OCI-LY3 (cell line): ENCODE measurements at regions not wholly inside any gene's neighbourhood (a gene's known extent, or its start where the extent isn't known, plus 50 kb on each side); places are given as distances from the start of the nearest gene placed in this dataset.

Experiments used
- H2AFZ ChIP-seq: fragments of 200-600, 300-600 bp; shearing (Covaris generic); 2 replicates; pipeline ENCODE4 v1.6.0; 2014; ENCODE audit warnings: antibody characterized with exemption, low read depth, low read length
- H3K27ac ChIP-seq: fragments of 200-600, 300-600 bp; sonication (generic); 2 replicates; pipeline ENCODE4 v1.5.1; 2014; ENCODE audit warnings: mild to moderate bottlenecking, low read length, moderate library complexity, mixed read lengths
- H3K27me3 ChIP-seq: fragments of 200-600, 300-600 bp; sonication (generic); 2 replicates; pipeline ENCODE4 v1.6.1; 2014; ENCODE audit warnings: low read depth, low read length, mixed read lengths
- H3K36me3 ChIP-seq: fragments of 200-600, 300-600 bp; sonication (generic); replicated peaks from 2 replicates; pipeline ENCODE3; 2014; ENCODE audit warnings: low read depth, low read length, mixed read lengths
- H3K4me1 ChIP-seq: fragments of 300-600, 200-600 bp; sonication (generic); 2 replicates; pipeline ENCODE4 v1.6.1; 2014; ENCODE audit warnings: low read length, mixed read lengths
- H3K4me2 ChIP-seq: fragments of 200-600, 300-600 bp; sonication (generic); 2 replicates; pipeline ENCODE4 v1.6.1; 2014; ENCODE audit warnings: low read length, mixed read lengths
- H3K4me3 ChIP-seq: fragments of 300-600, 200-600 bp; sonication (generic); 2 replicates; pipeline ENCODE4 v1.5.1; 2014; ENCODE audit warnings: antibody characterized with exemption, mild to moderate bottlenecking, low read length, moderate library complexity
- H3K79me2 ChIP-seq: fragments of 300-600, 200-600 bp; shearing (Covaris generic); 2 replicates; pipeline ENCODE4 v1.6.1; 2014; ENCODE audit warnings: mild to moderate bottlenecking, low read length, mixed read lengths
- H3K9ac ChIP-seq: fragments of 300-600, 200-600 bp; shearing (Covaris generic); 2 replicates; pipeline ENCODE4 v1.6.0; 2014; ENCODE audit warnings: mild to moderate bottlenecking, low read length, moderate library complexity
- H3K9me3 ChIP-seq: fragments of 200-600, 300-600 bp; shearing (Covaris generic); 2 replicates; pipeline ENCODE4 v1.6.1; 2014; ENCODE audit warnings: low read length, mixed read lengths; ENCODE audit not compliant: insufficient read depth
- H4K20me1 ChIP-seq: fragments of 200-600, 300-600 bp; sonication (generic); 2 replicates; pipeline ENCODE4 v1.6.1; 2016; ENCODE audit warnings: low read length, mixed read lengths; ENCODE audit not compliant: insufficient read depth
- EZH2phosphoT487 ChIP-seq: fragments of 200-600 bp; shearing (Covaris generic); IDR thresholded peaks from 2 replicates; pipeline ENCODE4 v1.6.1; 2018; ENCODE audit warnings: antibody characterized with exemption, mixed run types, low read depth
- TF ChIP-seq, protein P1 (sequence below): fragments of 200-600, 300-600 bp; sonication (generic); IDR thresholded peaks from 2 replicates; pipeline ENCODE4 v1.5.1; 2014; ENCODE audit warnings: antibody characterized with exemption, low read length, low read depth

- Histone ChIP-seq H3K9ac (no peak overlapping the region), H2AFZ (no peak overlapping the region), H3K36me3 (no peaks in the 10 kb centered on the region), H3K27me3 (no peaks in the 10 kb centered on the region), H3K27ac (no peak overlapping the region), H3K4me1 (no peaks in the 10 kb centered on the region), H3K9me3 (no peaks in the 10 kb centered on the region), H3K4me2 (no peak overlapping the region), H3K79me2 (no peaks in the 10 kb centered on the region), H3K4me3 (no peak overlapping the region), H4K20me1 (no peaks in the 10 kb centered on the region)
- TF ChIP-seq, protein P1, sequence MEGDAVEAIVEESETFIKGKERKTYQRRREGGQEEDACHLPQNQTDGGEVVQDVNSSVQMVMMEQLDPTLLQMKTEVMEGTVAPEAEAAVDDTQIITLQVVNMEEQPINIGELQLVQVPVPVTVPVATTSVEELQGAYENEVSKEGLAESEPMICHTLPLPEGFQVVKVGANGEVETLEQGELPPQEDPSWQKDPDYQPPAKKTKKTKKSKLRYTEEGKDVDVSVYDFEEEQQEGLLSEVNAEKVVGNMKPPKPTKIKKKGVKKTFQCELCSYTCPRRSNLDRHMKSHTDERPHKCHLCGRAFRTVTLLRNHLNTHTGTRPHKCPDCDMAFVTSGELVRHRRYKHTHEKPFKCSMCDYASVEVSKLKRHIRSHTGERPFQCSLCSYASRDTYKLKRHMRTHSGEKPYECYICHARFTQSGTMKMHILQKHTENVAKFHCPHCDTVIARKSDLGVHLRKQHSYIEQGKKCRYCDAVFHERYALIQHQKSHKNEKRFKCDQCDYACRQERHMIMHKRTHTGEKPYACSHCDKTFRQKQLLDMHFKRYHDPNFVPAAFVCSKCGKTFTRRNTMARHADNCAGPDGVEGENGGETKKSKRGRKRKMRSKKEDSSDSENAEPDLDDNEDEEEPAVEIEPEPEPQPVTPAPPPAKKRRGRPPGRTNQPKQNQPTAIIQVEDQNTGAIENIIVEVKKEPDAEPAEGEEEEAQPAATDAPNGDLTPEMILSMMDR = no peak
- TF ChIP-seq EZH2phosphoT487 = no peak
Measured at GRCh38 chr10:125264091-125264490, 103.7 kb upstream of the CTBP2 start.

DNA sequence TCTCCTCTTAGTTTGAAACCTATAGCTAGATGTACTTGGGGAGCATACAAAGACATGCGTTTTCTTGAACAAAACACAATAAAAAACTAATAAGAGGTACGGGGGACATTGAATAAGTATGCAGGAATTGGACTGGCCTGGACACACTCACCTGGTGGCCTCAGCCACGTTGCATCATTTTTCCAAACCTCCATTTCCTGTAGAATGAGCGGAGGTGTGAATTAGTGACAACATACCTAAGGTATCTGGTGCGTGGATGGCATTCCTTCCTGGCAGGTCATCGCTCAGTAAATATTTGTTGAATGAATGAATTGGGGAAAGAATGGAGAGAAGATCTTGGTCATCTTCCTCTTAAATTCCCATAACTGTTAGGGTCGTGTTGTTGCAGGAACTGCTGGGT lies 103.2 kb upstream of the CTBP2 start:
- H3K27ac ChIP-seq = no peak overlapping the region
- no peaks in the 10 kb centered on the region for H3K9me3 ChIP-seq
- no peaks in the 10 kb centered on the region for H3K79me2 ChIP-seq
- no peaks in the 10 kb centered on the region for H4K20me1 ChIP-seq
- no peak overlapping the region for H3K4me2 ChIP-seq
- no peak overlapping the region for H3K9ac ChIP-seq
- no peaks in the 10 kb centered on the region for H3K4me1 ChIP-seq
- no peak overlapping the region for H2AFZ ChIP-seq
- no peaks in the 10 kb centered on the region for H3K36me3 ChIP-seq
- H3K4me3 ChIP-seq = no peak overlapping the region
- no peak for TF ChIP-seq EZH2phosphoT487
- TF ChIP-seq, protein P1 = no peak
- H3K27me3 ChIP-seq = no peaks in the 10 kb centered on the region

DNA sequence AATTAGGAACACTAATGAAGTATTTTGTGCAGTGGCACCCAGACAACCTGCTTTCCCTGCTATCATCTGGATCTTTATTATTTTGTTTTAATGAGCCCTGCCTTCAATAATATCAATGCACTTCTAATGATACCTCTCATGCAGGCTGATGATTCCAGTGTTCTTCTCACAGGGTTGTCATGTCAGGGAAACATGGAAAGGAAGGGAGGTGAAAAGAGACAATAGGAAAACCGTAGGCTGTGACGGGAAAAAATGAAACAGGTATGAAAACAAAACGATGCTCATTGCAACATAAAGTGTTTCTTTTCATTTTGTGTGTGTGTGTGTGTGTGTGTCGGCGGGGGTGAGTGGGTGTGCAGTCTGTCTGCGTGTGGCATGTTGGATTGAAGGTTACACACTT lies 102.6 kb upstream of the CTBP2 start:
- no peaks in the 10 kb centered on the region for H3K79me2 ChIP-seq
- TF ChIP-seq, protein P1 = no peak
- no peak for TF ChIP-seq EZH2phosphoT487
- no peak overlapping the region for H3K4me2 ChIP-seq
- no peaks in the 10 kb centered on the region for H3K27me3 ChIP-seq
- H4K20me1 ChIP-seq = no peaks in the 10 kb centered on the region
- no peak overlapping the region for H3K9ac ChIP-seq
- H3K9me3 ChIP-seq = no peaks in the 10 kb centered on the region
- no peak overlapping the region for H3K27ac ChIP-seq
- H3K4me1 ChIP-seq = no peaks in the 10 kb centered on the region
- H2AFZ ChIP-seq = no peak overlapping the region
- H3K36me3 ChIP-seq = no peaks in the 10 kb centered on the region
- H3K4me3 ChIP-seq = no peak overlapping the region

GRCh38 chr10:125262409-125262808 lies 102.0 kb upstream of the CTBP2 start:
- H4K20me1 ChIP-seq = no peaks in the 10 kb centered on the region
- TF ChIP-seq, protein P1 = no peak
- no peak for TF ChIP-seq EZH2phosphoT487
- H3K4me2 ChIP-seq = no peak overlapping the region

More at GRCh38 chr10:125262409-125262808, 102.0 kb upstream of the CTBP2 start:
- no peak overlapping the region for H3K27ac ChIP-seq
- H3K36me3 ChIP-seq = no peaks in the 10 kb centered on the region
- H3K4me1 ChIP-seq = no peaks in the 10 kb centered on the region
- no peaks in the 10 kb centered on the region for H3K27me3 ChIP-seq
- H3K4me3 ChIP-seq = no peak overlapping the region
- H2AFZ ChIP-seq = no peak overlapping the region
- no peaks in the 10 kb centered on the region for H3K9me3 ChIP-seq
- no peak overlapping the region for H3K9ac ChIP-seq
- H3K79me2 ChIP-seq = no peaks in the 10 kb centered on the region
